ENCODE measurements at regions not wholly inside any gene's neighbourhood (a gene's known extent, or its start where the extent isn't known, plus 50 kb on each side); places are given as distances from the start of the nearest gene placed in this dataset.

- DNase-seq: no peak
Measured at GRCh38 chr2:71919708-71920107, 228.0 kb downstream of the CYP26B1 start.

GRCh38 chr2:71910277-71910676, 237.4 kb downstream of the CYP26B1 start:
- no peak for DNase-seq

- DNase-seq: no peak
Measured at GRCh38 chr2:71908798-71909197, 238.9 kb downstream of the CYP26B1 start.

GRCh38 chr2:71907503-71907902, 240.2 kb downstream of the CYP26B1 start:
- DNase-seq: no peak

- DNase-seq: no peak
Measured at GRCh38 chr2:71906357-71906973, 241.2 kb downstream of the CYP26B1 start.

GRCh38 chr2:71905205-71905604, 242.5 kb downstream of the CYP26B1 start:
- DNase-seq: no peak

- no peak for DNase-seq
Measured at GRCh38 chr2:71903841-71904240, 243.8 kb downstream of the CYP26B1 start.

- DNase-seq: no peak
Measured at GRCh38 chr2:71901466-71901865, 246.2 kb downstream of the CYP26B1 start.

- no peak for DNase-seq
Measured at GRCh38 chr2:71898851-71899681, 248.6 kb downstream of the CYP26B1 start.

- no peak for DNase-seq
Measured at GRCh38 chr2:71898375-71898774, 249.3 kb downstream of the CYP26B1 start.

GRCh38 chr2:71897836-71898235, 249.8 kb downstream of the CYP26B1 start:
- DNase-seq: no peak

- no peak for DNase-seq
Measured at GRCh38 chr2:71897137-71897480, 250.6 kb downstream of the CYP26B1 start.

- DNase-seq: peak; percentile 70
Measured at GRCh38 chr2:71896385-71897136, 251.1 kb downstream of the CYP26B1 start.

- no peak for DNase-seq
Measured at GRCh38 chr2:71895320-71896161, 252.1 kb downstream of the CYP26B1 start.

GRCh38 chr2:71894261-71894660, 253.4 kb downstream of the CYP26B1 start:
- DNase-seq: no peak

GRCh38 chr2:71893646-71894045, 254.0 kb downstream of the CYP26B1 start:
- DNase-seq: no peak

- DNase-seq: no peak
Measured at GRCh38 chr2:71892896-71893295, 254.8 kb downstream of the CYP26B1 start.

GRCh38 chr2:71892423-71892730, 255.3 kb downstream of the CYP26B1 start:
- no peak for DNase-seq

GRCh38 chr2:71891719-71892422, 255.8 kb downstream of the CYP26B1 start:
- no peak for DNase-seq

- no peak for DNase-seq
Measured at GRCh38 chr2:71891155-71891554, 256.5 kb downstream of the CYP26B1 start.

GRCh38 chr2:71889759-71890684, 257.6 kb downstream of the CYP26B1 start:
- no peak for DNase-seq
